Thyroid gland (tissue), 4 donors: ENCODE measurements at regions not wholly inside any gene's neighbourhood (a gene's known extent, or its start where the extent isn't known, plus 50 kb on each side); places are given as distances from the start of the nearest gene placed in this dataset.

ENCODE experiments used
- POLR2A ChIP-seq, 2 donors: fragments of 450-650 bp; IDR thresholded peaks; one replicate each; pipeline ENCODE4 v1.6.1; 2017; ENCODE audit warnings: antibody characterized with exemption in 2 of 2, mild to moderate bottlenecking in 2 of 2, moderate library complexity in 1 of 2
- TF ChIP-seq, protein P1 (sequence below), 6 experiments: fragments of 200-600 bp in 3 of 6; fragments of 450-650 bp in 3 of 6; sonication (generic) in 3 of 6; IDR thresholded peaks; one replicate each; pipeline ENCODE4 v1.5.1; 2016 to 2019; ENCODE audit warnings: antibody characterized with exemption in 6 of 6, mild to moderate bottlenecking in 2 of 6, inconsistent platforms in 1 of 6, moderate library complexity in 1 of 6

- TF ChIP-seq, protein P1, sequence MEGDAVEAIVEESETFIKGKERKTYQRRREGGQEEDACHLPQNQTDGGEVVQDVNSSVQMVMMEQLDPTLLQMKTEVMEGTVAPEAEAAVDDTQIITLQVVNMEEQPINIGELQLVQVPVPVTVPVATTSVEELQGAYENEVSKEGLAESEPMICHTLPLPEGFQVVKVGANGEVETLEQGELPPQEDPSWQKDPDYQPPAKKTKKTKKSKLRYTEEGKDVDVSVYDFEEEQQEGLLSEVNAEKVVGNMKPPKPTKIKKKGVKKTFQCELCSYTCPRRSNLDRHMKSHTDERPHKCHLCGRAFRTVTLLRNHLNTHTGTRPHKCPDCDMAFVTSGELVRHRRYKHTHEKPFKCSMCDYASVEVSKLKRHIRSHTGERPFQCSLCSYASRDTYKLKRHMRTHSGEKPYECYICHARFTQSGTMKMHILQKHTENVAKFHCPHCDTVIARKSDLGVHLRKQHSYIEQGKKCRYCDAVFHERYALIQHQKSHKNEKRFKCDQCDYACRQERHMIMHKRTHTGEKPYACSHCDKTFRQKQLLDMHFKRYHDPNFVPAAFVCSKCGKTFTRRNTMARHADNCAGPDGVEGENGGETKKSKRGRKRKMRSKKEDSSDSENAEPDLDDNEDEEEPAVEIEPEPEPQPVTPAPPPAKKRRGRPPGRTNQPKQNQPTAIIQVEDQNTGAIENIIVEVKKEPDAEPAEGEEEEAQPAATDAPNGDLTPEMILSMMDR (IDR thresholded peaks at IDR 0.05) = no peak
- TF ChIP-seq POLR2A (IDR thresholded peaks at IDR 0.05) = no peak
Measured at GRCh38 chr15:62979252-62979651, 63.3 kb upstream of the TPM1 start.
